Stimulated activated effector memory CD8-positive, alpha-beta T cell treated with anti-CD3 and anti-CD28 coated beads, Interleukin-12 subunit alpha, Interleukin-12 subunit beta, amount 100 ng/mL, for 72 hours (primary cell): ENCODE measurements at regions not wholly inside any gene's neighbourhood (a gene's known extent, or its start where the extent isn't known, plus 50 kb on each side); places are given as distances from the start of the nearest gene placed in this dataset.
"Not testable (repeated sequence)": the region's sequence is repeated elsewhere in the genome, so short reads cannot be mapped to it uniquely, and the experiment has no call there.

ENCODE experiments used
- ATAC-seq: fragments of 150-1000 bp; cut with Tn5 transposase; 2 replicates; pipeline ENCODE4 v1.10.0; 2021
- DNase-seq, 2 donors: peaks; one replicate each; pipeline ENCODE4 v3.0.0; 2021 to 2022; ENCODE audit warnings: low spot score in 2 of 2
- H3K27ac Mint-ChIP-seq: one replicate; pipeline ENCODE4 v1.8.0; 2022; ENCODE audit warnings: mild to moderate bottlenecking, mixed read lengths
- H3K36me3 Mint-ChIP-seq: one replicate; pipeline ENCODE4 v1.8.0; 2022; ENCODE audit warnings: mild to moderate bottlenecking, mixed read lengths
- H3K4me1 Mint-ChIP-seq: one replicate; pipeline ENCODE4 v1.8.0; 2022; ENCODE audit warnings: mixed read lengths
- H3K4me3 Mint-ChIP-seq: one replicate; pipeline ENCODE4 v1.8.0; 2022; ENCODE audit warnings: mild to moderate bottlenecking, mixed read lengths
- H3K9me3 Mint-ChIP-seq: one replicate; pipeline ENCODE4 v1.8.0; 2022; ENCODE audit warnings: mixed read lengths

- H3K36me3 Mint-ChIP-seq = no peaks in the 10 kb centered on the region
- no peak overlapping the region for H3K4me3 Mint-ChIP-seq
- no peak for DNase-seq
- no peaks in the 10 kb centered on the region for H3K9me3 Mint-ChIP-seq
- H3K27ac Mint-ChIP-seq = no peak overlapping the region
- no peak for ATAC-seq
- no peaks in the 10 kb centered on the region for H3K4me1 Mint-ChIP-seq
These were observed 132.4 kb downstream of the TXNL1 start for GRCh38 chr18:56505971-56506370.

DNA sequence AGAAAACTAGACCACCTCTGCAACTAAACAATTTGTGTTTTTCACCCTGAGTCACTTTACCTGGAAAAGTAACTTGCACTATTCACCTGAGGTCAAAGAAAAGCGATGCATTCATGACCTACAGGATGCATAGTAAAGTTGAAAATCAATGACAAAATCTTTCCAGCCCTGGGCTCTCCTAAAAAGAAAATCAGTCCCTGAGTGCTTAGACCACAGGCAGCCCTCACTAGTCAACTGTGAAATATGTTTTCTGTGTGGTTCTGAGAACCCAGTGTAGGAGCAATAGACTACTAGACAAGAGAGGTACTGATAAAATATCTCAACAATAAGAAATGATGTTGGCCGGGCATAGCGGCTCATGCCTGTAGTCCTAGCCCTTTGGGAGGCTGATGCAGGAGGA is 133.1 kb downstream of the TXNL1 start:
- no peak for DNase-seq
- Mint-ChIP-seq H3K9me3 (no peaks in the 10 kb centered on the region), H3K36me3 (no peaks in the 10 kb centered on the region), H3K27ac (no peak overlapping the region), H3K4me1 (no peaks in the 10 kb centered on the region), H3K4me3 (no peak overlapping the region)
- peak; percentile 55 for ATAC-seq

DNA sequence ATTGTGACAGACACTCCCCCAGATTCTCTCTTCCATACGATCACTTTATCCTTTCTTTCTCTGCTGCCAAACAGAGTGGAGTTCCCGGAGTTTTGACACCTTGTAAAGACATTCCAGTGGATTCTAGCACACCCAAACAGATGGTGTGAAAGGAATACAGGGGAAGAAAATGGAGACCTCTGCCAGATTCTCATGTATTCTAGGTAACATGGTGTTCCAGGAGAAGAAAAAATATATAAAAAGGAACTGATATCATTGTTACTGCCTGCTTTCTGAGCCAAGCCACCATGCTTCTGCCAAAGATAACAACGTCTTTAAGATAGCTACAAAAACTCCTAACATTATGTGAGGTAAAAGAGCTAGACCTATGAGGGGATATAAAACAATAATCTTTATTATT is 136.5 kb downstream of the TXNL1 start:
- no peaks in the 10 kb centered on the region for H3K4me1 Mint-ChIP-seq
- no peak overlapping the region for H3K27ac Mint-ChIP-seq
- no peak overlapping the region for H3K4me3 Mint-ChIP-seq
- no peaks in the 10 kb centered on the region for H3K9me3 Mint-ChIP-seq
- ATAC-seq (no peak), DNase-seq (no peak)
- no peaks in the 10 kb centered on the region for H3K36me3 Mint-ChIP-seq

DNA sequence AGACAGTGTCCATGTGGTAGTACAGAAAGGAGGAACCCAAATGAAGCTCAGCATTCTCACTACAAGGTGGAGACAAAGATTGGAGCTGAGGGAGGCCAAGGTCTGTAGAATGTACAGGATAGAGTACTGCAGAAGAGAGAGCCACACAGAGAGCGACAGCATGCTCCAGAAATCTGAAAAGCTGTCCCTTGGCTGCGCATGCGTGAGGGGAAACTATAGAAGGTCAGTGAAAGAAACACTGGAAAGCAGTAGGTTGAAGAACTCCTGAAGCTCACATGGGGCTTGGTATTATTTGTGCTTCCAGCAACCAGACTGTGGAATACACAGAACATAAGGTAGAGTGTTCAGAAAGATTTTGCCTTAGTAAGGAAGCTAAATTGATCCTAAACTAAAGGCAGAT is 142.5 kb downstream of the TXNL1 start:
- H3K27ac Mint-ChIP-seq = no peak overlapping the region
- ATAC-seq (no peak), DNase-seq (no peak)
- no peaks in the 10 kb centered on the region for H3K9me3 Mint-ChIP-seq
- no peaks in the 10 kb centered on the region for H3K4me1 Mint-ChIP-seq
- no peak overlapping the region for H3K4me3 Mint-ChIP-seq
- no peaks in the 10 kb centered on the region for H3K36me3 Mint-ChIP-seq

GRCh38 chr18:56493531-56493930 is 144.9 kb downstream of the TXNL1 start:
- no peaks in the 10 kb centered on the region for H3K36me3 Mint-ChIP-seq
- H3K9me3 Mint-ChIP-seq = no peaks in the 10 kb centered on the region
- DNase-seq = no peak
- ATAC-seq = no peak
- no peak overlapping the region for H3K27ac Mint-ChIP-seq
- H3K4me1 Mint-ChIP-seq = no peaks in the 10 kb centered on the region
- H3K4me3 Mint-ChIP-seq = no peak overlapping the region

GRCh38 chr18:56492136-56492535 is 146.3 kb downstream of the TXNL1 start:
- ATAC-seq = no peak
- DNase-seq = no peak
- no peaks in the 10 kb centered on the region for H3K9me3 Mint-ChIP-seq
- no peaks in the 10 kb centered on the region for H3K4me1 Mint-ChIP-seq
- H3K36me3 Mint-ChIP-seq = no peaks in the 10 kb centered on the region
- H3K27ac Mint-ChIP-seq = no peak overlapping the region
- no peak overlapping the region for H3K4me3 Mint-ChIP-seq

DNA sequence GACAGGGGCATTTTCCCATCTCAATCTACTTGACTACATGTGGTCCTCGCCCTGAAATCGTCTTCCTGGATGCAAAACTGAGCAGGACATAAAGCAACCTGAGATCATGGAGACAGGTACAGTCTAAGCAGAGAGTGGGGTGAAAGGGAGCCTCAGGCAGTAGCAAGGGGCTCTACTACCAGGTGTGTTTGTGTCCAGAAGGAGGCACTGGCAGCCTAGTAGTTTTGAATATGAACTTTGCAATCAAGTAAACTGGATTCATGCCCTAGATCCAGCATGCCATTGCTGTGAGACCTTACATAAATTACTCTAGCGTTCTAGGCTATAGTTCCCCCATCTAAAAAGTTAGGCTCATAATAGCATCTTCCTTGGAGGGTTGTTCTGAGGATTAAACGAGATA is 147.4 kb downstream of the TXNL1 start:
- DNase-seq = no peak
- Mint-ChIP-seq H3K4me3 (no peak overlapping the region), H3K27ac (no peak overlapping the region), H3K4me1 (no peaks in the 10 kb centered on the region), H3K9me3 (no peaks in the 10 kb centered on the region), H3K36me3 (no peaks in the 10 kb centered on the region)
- ATAC-seq = no peak

DNA sequence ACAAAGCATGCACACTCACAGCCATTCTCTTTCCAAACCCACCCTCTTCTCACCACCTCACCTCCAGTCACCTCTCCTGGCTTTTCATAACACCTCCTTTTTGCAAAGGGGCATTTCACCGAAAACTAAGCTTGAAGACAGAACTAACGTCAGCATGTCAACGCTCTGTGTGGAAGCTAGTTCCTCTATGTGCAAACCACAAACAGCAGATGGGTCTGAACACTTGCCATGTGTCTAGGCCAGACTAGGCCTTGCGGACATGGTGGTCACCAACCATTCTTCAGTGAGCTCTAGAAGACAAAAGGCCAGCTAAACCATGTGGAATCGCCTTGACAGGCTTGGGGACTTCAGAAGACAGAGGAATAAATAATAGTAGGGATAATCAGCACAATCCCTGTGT is 148.5 kb downstream of the TXNL1 start:
- Mint-ChIP-seq H3K27ac (no peak overlapping the region), H3K4me1 (no peaks in the 10 kb centered on the region), H3K9me3 (no peaks in the 10 kb centered on the region), H3K4me3 (no peak overlapping the region), H3K36me3 (no peaks in the 10 kb centered on the region)
- DNase-seq = no peak
- ATAC-seq = no peak

GRCh38 chr18:56488739-56489138 is 149.7 kb downstream of the TXNL1 start:
- DNase-seq (no peak), ATAC-seq (no peak)
- no peaks in the 10 kb centered on the region for H3K36me3 Mint-ChIP-seq
- H3K4me3 Mint-ChIP-seq = no peak overlapping the region
- no peaks in the 10 kb centered on the region for H3K9me3 Mint-ChIP-seq
- no peaks in the 10 kb centered on the region for H3K4me1 Mint-ChIP-seq
- H3K27ac Mint-ChIP-seq = no peak overlapping the region

- no peaks in the 10 kb centered on the region for H3K4me1 Mint-ChIP-seq
- H3K27ac Mint-ChIP-seq = no peak overlapping the region
- no peaks in the 10 kb centered on the region for H3K9me3 Mint-ChIP-seq
- no peak for ATAC-seq
- no peak overlapping the region for H3K4me3 Mint-ChIP-seq
- H3K36me3 Mint-ChIP-seq = no peaks in the 10 kb centered on the region
- DNase-seq = no peak
These were observed 150.6 kb downstream of the TXNL1 start for GRCh38 chr18:56487801-56488200.

GRCh38 chr18:56483386-56483785 is 155.0 kb downstream of the TXNL1 start:
- Mint-ChIP-seq H3K4me3 (no peak overlapping the region), H3K27ac (no peak overlapping the region), H3K36me3 (no peaks in the 10 kb centered on the region), H3K9me3 (no peaks in the 10 kb centered on the region), H3K4me1 (no peaks in the 10 kb centered on the region)
- ATAC-seq = no peak
- DNase-seq = no peak

DNA sequence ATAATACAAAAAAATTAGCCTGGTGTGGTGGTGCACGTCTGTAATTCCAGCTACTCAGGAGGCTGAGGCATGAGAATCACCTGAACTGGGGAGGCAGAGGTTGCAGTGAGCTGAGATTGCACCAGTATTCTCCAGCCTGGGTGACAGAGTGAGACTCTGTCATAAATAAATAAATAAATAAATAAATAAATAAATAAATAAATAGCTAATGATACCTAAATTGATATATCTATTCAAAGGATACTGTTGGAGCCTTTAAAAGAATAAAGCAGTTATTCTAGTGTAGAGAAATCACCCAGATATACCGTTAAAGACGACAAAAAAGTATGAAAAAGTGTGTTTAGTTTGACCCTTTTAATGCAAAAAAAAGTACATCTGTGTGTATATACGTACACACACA is 155.6 kb downstream of the TXNL1 start:
- not testable (repeated sequence) for H3K36me3 Mint-ChIP-seq, ATAC-seq, DNase-seq, H3K27ac Mint-ChIP-seq, H3K4me1 Mint-ChIP-seq, H3K9me3 Mint-ChIP-seq, H3K4me3 Mint-ChIP-seq

GRCh38 chr18:56481751-56482150 is 156.6 kb downstream of the TXNL1 start:
- ATAC-seq (no peak), DNase-seq (no peak)
- Mint-ChIP-seq H3K4me3 (no peak overlapping the region), H3K27ac (no peak overlapping the region), H3K36me3 (no peaks in the 10 kb centered on the region), H3K9me3 (no peaks in the 10 kb centered on the region), H3K4me1 (no peaks in the 10 kb centered on the region)

DNA sequence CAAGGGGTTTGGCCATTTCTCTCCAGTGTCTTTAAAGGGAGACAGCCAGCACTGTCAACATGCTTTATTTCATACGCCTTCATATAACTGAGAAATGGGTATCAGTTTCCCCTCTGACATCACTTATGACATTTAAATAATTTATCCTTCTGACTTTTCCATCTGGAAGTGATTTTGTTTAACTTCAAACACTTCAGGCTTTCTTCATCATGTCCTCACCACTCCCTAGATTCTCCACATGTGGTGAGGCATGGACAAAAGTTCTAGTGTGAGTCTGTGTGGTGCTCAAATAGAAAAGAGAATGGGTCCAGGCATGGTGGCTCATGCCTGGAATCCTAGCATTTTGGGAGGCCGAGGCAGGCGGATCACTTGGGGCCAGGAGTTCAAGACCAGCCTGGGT is 158.6 kb downstream of the TXNL1 start:
- Mint-ChIP-seq H3K36me3 (no peaks in the 10 kb centered on the region), H3K4me3 (no peak overlapping the region), H3K27ac (no peak overlapping the region), H3K9me3 (no peaks in the 10 kb centered on the region), H3K4me1 (no peaks in the 10 kb centered on the region)
- no peak for DNase-seq
- no peak for ATAC-seq

- Mint-ChIP-seq H3K36me3 (no peaks in the 10 kb centered on the region), H3K4me1 (no peaks in the 10 kb centered on the region), H3K4me3 (no peak overlapping the region), H3K9me3 (peaks cover 4% of the 10 kb centered on the region), H3K27ac (no peak overlapping the region)
- DNase-seq (no peak), ATAC-seq (no peak)
These were observed 163.1 kb downstream of the TXNL1 start for GRCh38 chr18:56475250-56475649.

- no peak for DNase-seq
- ATAC-seq = no peak
- no peaks in the 10 kb centered on the region for H3K36me3 Mint-ChIP-seq
- peaks cover 4% of the 10 kb centered on the region for H3K9me3 Mint-ChIP-seq
- no peak overlapping the region for H3K27ac Mint-ChIP-seq
- no peak overlapping the region for H3K4me3 Mint-ChIP-seq
- no peaks in the 10 kb centered on the region for H3K4me1 Mint-ChIP-seq
These were observed 164.9 kb downstream of the TXNL1 start for GRCh38 chr18:56473400-56474024.
